GM19023 (cell line): ENCODE measurements at regions not wholly inside any gene's neighbourhood (a gene's known extent, or its start where the extent isn't known, plus 50 kb on each side); places are given as distances from the start of the nearest gene placed in this dataset.

Experiments used
- ATAC-seq: cut with Tn5 transposase; IDR thresholded peaks from one replicate; pipeline ENCODE4 v1.9.1; 2021; ENCODE audit warnings: mild to moderate bottlenecking, moderate library complexity; ENCODE audit not compliant: unreplicated experiment

- ATAC-seq = no peak
Measured at GRCh38 chr18:45518311-45519155, 96.7 kb upstream of the SLC14A2 start.

GRCh38 chr18:45519411-45520280, 95.6 kb upstream of the SLC14A2 start:
- no peak for ATAC-seq

- ATAC-seq = no peak
Measured at GRCh38 chr18:45521136-45521535, 94.1 kb upstream of the SLC14A2 start.

GRCh38 chr18:45521777-45522176, 93.5 kb upstream of the SLC14A2 start:
- no peak for ATAC-seq

- no peak for ATAC-seq
Measured at GRCh38 chr18:45522371-45522770, 92.9 kb upstream of the SLC14A2 start.

- ATAC-seq = no peak
Measured at GRCh38 chr18:45525301-45525700, 90.0 kb upstream of the SLC14A2 start.

GRCh38 chr18:45526114-45526841, 89.0 kb upstream of the SLC14A2 start:
- ATAC-seq = no peak

- ATAC-seq = no peak
Measured at GRCh38 chr18:45527891-45528290, 87.4 kb upstream of the SLC14A2 start.

GRCh38 chr18:45528712-45529336, 86.5 kb upstream of the SLC14A2 start:
- ATAC-seq = no peak

- ATAC-seq = no peak
Measured at GRCh38 chr18:45538444-45538843, 76.8 kb upstream of the SLC14A2 start.

GRCh38 chr18:45539491-45539891, 75.8 kb upstream of the SLC14A2 start:
- ATAC-seq = no peak

GRCh38 chr18:45540125-45540524, 75.2 kb upstream of the SLC14A2 start:
- no peak for ATAC-seq

- ATAC-seq = no peak
Measured at GRCh38 chr18:45541421-45541820, 73.9 kb upstream of the SLC14A2 start.

- ATAC-seq = no peak
Measured at GRCh38 chr18:45542043-45542442, 73.2 kb upstream of the SLC14A2 start.

GRCh38 chr18:45547910-45548309, 67.4 kb upstream of the SLC14A2 start:
- no peak for ATAC-seq

GRCh38 chr18:45548614-45549013, 66.7 kb upstream of the SLC14A2 start:
- no peak for ATAC-seq

- no peak for ATAC-seq
Measured at GRCh38 chr18:45549290-45549689, 66.0 kb upstream of the SLC14A2 start.

- no peak for ATAC-seq
Measured at GRCh38 chr18:45551142-45551815, 64.0 kb upstream of the SLC14A2 start.

GRCh38 chr18:45553723-45554388, 61.4 kb upstream of the SLC14A2 start:
- ATAC-seq = no peak

- ATAC-seq = no peak
Measured at GRCh38 chr18:45554389-45554737, 60.9 kb upstream of the SLC14A2 start.
